HG03432 (cell line): ENCODE measurements at regions not wholly inside any gene's neighbourhood (a gene's known extent, or its start where the extent isn't known, plus 50 kb on each side); places are given as distances from the start of the nearest gene placed in this dataset.
"Not testable (repeated sequence)": the region's sequence is repeated elsewhere in the genome, so short reads cannot be mapped to it uniquely, and the experiment has no call there.

Experiments used
- ATAC-seq: cut with Tn5 transposase; IDR thresholded peaks from one replicate; pipeline ENCODE4 v1.9.1; 2021; ENCODE audit warnings: mild to moderate bottlenecking, moderate library complexity; ENCODE audit not compliant: unreplicated experiment

DNA sequence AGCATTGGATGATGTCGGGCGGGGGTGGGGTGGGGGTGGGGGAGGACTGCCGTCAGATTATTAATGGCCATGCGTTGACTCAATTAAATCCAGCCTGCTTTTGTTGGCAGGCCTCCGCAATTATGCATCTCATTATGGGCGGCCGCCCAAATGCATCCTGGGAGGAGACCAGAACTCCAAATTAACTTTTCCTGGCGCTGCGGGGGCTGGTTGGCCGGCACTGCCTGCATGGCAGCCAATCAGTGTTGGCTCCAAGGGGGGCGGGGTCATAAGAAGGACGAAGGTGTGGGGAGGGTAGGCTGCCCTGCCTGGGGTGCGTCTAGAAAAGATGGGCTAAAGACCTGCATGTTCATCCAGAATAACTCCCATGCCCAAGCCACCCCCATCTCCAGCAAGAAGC lies 83.9 kb upstream of the PAX2 start:
- ATAC-seq: no peak

DNA sequence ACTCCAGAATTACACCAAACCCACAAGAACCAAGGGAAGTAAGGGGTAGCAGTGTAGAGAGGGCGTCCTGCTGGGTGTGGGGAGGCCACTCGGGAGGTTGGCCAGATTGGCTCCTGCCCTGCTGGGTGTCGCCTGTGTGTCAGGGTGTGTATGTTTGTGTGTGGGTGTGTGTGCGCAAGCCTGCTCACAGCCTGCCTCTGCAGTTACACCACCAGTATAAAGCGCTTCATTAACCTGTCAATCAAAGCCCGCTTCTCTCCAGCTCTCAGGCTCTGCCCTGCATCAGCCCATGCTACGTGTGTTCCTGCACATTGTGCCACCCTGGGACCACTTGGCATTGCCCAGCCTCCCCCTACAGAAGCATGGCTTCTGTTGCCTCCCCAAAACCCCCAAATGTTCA lies 83.3 kb upstream of the PAX2 start:
- ATAC-seq: no peak

DNA sequence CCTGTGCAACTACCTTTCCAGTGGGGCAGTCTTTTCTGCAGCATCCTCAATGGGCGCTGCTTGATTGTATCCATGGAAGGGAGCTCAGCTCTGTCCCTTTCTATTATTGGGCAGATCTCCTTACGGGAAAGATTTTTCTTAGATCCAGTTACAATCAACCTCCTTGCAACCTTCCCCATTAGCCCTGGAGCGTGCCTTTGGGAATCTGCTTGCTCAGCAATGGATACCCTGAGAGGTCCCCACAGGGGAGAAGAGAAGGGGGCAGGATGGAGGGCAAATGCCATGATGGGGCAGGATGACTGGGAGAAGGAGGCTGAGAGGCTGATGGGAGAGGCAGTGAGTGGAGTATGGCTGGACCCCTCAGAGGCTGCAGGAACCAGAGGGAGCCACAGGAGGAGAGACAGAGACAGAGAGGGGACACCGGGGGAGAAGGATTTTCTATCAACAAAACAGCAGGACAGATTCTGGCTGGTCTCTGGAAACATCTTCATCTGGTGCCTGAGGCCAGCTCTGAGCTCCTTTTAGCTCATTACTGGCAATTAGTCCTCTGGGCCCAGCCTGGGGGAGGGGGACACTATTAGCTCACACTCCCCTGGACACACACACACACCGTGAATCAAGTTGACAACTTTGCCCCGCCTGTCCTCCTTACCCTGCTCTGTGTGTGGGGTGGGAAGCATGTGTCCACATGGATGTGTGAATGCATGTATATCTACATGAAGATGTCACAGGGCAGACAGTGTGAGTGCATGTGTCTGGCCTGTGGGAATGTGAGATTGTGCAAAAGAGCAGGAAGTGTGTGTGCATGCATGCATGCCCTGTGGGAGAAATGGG lies 80.8 kb upstream of the PAX2 start:
- ATAC-seq: no peak

DNA sequence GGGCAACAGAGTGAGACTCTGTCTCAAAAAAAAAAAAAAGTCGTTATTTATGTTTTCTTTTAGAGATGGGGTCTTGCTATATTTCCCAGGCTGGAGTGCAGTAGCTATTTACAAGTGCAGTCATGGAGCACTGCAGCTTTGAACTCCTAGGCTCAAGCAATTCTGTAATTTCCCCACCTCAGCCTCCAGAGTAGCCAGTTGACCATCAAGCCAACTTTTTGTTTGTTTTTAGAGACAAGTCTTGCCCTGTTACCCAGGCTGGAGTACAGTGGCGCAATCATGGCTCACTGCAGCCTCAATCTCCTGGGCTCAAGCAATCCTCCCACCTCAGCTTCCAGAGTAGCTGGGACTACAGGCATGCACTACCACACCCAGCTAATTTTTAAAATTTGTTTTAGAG lies 78.7 kb upstream of the PAX2 start:
- ATAC-seq: not testable (repeated sequence)

DNA sequence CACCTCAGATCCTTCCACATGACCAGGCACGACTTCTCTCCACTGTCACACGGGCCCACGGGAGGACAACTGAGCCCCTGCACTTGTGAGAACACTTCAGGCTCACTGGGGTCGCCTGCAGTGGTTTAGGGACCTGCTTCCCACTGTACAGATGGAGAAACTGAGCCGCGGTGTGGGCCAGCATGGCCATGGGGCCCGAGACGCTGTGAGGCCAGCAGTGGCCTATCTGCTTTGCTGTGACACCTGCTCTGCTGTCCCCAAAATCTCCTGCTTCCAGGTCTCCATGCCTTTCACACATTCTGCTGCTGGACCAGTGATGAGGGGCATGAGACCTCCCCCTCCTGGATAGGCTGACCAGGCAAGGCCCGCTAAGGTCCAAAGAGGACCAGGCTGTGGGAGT lies 75.8 kb upstream of the PAX2 start:
- no peak for ATAC-seq

DNA sequence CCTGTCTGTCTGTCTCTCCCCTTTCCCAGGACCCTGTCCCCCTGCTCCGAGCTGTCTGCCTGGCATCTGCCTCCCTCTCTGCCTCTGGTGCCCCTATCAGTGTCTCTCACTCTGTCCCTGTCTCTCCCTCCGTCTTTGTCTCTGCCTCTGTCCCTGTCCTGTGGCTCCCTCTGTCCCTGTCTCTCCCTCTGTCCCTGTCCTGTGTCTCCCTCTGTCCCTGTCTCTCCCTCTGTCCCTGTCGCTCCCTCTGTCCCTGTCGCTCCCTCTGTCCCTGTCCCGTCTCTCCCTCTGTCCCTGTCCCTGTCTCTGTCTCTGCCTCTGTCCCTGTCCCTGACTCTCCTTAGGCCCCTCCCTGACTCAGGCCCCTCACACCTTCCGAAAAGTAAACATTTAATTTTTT lies 75.0 kb upstream of the PAX2 start:
- no peak for ATAC-seq

DNA sequence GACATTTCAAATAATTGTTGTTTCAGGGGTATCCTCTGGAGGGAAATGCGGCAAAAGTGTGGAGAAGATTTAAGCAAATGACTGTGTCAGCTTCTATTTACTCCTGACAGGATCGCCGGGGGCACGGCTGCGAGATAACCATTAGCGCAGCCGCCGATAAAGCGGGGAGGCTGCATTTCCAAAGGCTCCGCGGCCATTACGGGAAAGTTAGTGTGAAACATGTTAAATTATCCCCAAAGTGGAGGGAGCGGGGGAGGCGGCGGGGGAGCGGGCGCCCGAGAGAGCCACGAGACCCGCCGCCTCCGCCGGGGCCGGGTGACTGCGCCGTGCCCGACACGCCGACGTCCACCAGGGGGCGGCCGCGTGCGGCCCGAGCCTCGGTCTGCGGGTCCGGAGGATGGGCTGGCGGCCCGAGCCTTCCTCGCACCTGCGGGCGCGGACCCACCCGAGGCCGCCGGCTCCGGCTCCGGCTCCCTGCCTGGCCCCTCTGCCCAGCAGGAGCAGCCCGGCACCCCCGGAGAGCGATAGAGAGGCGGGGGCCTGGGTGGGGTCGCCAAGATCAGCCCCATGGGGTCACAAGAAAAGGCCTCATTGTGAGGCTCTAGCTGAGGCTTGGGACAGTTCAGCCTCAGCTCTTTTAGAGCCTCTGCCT lies 74.4 kb upstream of the PAX2 start:
- ATAC-seq: peak; percentile 52

DNA sequence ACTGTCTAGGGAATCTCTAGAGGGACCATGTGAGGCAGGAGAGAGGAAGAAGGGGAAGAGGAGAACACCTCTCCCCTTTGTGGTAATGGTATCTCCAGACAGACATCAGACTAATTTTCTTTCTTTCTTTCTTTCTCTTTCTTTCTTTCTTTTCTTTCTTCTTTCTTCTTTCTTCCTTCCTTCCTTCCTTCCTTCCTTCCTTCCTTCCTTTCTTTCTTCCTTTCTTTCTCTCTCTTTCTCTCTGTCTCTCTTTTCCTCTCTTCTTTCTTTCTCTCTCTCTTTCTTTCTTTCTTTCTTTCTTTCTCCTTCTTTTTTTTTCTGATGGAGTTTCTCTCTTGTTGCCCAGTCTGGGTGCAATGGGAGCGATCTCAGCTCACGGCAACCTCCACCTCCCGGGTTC lies 73.2 kb upstream of the PAX2 start:
- no peak for ATAC-seq

DNA sequence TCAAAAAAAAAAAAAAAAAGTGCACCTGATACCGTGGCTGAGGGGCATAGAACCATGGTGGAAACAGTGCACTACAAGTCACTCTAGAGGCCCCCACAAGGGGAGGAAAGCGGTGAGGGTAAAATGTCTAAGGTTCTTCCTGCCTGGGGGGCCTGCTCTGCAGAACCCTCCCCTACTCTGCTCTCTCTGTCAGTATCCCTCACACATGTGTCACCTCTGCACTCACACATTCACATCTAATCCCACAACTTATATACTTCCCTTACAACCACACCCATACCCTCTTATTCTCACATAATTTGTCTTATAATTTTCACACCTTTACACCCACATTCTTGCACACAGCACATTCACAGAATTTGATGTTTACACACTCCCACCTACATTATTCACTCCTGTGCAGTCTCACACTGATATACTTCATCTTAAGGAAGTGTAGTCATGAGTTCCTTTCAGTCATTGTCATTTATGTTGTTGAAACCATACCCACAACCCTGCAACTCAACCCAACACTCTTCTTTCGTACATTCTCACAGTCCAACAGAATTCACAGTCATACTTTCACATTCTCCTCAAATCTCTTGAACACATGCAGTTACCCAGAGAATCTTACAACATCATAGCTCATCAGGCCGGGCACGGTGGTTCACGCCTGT lies 68.0 kb upstream of the PAX2 start:
- no peak for ATAC-seq

DNA sequence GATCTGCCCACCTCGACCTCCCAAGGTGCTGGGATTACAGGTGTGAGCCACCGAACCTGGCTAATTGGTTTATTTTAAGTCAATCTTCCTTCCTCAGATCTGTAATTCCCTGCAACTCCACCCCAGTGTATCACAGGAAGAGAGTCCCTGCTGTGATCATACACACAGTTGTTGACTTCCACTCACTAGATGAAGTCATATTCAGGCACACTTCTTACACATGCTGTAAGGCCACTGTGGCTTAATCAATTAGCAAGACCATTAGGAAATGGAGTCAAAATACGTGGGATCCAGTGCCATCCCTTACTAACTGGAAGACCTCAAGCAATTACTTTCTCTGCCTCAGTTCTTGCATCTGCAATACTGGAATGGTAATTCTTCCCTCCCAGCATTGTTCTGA lies 66.1 kb upstream of the PAX2 start:
- no peak for ATAC-seq

DNA sequence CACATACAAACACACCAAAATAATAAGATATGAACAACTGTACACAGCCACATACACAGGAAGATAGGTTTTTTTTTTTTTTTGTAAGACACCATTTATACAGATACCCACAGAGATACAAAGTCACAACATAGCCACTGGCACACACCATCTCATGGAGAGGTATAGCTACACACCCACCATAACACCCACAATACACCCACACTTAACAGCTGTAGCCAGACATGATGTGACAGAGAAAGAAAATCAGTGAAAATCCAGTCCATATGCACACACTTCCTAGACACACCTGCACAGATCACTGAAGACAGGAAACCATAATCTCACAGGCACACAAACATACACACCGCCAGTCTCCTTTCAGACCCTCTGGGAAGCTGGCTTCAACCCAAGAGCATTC lies 62.4 kb upstream of the PAX2 start:
- ATAC-seq: no peak

DNA sequence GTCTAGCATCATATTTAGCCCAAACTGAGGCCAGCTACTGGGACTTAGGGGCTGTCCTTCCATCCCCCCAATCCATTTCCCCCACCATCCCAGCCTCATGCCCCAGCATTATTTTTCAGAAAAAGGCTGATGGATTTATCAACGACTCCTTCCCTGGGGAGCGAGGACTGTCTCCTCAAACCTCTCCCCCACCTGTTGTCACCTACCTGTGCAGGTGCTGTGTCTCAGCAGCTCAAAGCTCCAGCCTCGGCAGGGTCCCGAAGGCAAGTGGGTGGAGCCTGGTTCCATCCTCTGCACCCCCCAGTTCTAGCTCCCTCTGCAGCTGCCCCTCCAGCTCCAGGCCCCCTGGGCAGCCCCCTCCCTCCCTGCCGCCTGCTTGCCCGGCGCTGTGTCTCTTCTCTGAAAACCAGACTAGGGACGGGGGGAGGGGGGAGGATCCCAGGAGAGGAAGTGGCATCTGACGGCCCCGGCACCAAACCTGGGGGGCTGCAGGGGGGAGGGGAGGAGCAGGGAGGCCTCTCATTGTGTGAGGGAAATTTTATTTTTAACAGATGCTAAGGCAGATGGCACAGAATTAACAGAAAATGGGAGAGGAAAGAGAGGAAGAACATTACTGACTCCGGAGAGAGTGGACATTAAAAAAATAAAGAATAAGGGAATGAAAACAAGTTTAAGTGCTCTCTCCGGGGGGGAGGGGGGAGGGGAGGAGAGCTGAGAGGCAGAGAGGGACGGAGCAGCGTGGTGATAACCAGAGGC lies 61.7 kb upstream of the PAX2 start:
- no peak for ATAC-seq

DNA sequence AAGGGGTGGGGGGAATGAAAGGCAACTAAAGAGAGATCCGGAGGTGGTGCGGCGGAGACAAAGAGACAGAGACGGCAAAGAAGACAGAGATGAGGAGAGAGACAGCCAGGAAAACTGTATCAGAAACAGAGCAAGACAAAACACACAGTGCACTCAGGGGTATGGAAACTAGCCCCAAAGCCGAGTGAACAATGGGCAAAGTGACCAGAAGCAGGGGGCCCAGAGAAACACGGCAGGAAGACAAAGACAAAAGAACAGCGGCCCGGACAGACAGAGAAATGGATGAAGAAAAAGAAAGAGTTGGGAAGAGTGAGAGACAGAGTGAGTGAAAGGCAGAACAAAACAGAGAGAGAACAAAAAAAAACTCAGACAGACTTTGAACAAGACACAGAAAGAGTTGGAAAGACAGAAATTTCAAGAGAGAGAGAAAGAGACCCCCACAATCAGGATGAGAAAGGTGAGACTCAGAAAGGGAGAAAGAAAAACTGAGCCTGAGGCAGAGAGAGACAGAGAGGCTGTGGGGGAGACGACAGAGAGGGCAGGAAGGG lies 60.6 kb upstream of the PAX2 start:
- ATAC-seq: no peak

DNA sequence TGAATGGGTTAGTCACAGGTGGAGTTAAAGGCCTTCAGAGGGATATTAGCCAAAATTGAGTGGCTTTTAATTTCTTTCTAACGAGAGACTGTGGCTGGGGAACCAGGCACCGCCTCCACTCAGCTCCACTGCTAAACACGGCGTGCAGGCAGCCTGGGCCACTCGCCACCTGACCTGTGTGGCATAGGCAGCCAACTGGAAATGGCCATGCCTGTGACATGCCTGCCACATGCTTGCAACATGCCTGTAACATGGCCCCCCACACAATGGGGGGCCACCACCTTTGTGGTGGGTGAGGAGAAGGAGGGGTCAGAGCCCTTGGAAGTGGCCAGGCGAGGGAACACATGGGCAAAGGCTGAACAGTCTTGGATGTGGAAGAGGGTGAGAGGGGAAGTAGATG lies 60.1 kb upstream of the PAX2 start:
- no peak for ATAC-seq

DNA sequence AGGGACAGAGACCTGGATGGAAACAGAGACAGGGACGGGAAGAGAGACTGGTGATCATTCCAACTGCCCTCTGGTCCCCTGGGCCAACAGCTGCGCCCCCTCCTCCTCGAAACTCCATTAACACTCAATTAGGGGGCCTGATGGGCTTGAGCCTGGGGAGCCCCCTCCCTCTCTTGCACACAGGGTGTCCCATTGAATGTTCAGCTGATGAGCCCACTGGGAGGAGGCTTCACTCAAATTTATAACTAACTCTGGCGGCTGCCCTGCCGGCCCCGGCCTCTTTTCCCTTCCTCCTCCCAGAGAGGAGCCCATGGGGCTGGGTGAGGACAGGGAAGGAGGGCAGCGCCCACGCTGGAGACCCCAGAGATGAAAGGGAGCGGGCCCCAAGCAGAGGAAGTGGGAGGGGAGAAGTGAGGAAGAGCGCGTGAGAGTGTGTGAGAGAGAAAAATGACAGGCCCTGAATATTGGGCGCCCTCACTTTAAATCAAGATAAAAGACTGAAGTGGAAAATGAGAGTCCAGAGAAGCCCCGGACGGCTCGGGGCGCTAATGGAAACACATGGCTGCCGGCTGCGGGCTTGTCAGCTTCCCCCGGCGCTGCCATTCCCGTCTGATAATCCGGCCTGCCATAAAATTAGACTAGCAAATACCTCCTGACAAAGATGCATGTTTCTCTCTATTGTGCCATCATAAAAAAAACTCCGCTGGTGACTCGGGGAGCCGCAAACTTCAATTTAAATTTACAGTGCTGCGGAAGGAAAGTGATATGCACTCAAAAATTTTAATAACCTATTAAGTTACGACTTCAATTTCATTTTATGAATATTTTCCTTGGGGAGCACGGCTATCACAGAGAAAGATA lies 58.0 kb upstream of the PAX2 start:
- no peak for ATAC-seq

DNA sequence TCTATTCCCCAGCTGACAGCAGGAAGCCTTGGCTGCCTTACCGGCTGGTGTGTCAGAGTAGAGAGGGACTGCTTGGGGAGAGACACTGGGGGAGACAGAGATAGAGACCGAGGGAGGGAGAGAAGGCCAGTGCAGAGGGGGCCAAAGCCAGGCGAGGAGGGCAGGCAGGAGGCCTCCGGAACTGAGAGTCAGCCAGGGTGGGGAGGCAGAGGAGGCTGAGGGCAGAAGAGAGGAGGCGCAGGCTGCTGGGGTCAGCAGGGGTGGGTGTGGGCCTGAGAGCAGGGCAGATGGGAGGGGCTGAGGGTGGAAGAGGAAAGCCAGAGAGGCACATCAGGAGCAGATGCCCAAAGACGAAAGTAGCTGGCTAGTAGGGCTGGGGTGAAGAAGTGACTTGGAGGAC lies 57.2 kb upstream of the PAX2 start:
- no peak for ATAC-seq

DNA sequence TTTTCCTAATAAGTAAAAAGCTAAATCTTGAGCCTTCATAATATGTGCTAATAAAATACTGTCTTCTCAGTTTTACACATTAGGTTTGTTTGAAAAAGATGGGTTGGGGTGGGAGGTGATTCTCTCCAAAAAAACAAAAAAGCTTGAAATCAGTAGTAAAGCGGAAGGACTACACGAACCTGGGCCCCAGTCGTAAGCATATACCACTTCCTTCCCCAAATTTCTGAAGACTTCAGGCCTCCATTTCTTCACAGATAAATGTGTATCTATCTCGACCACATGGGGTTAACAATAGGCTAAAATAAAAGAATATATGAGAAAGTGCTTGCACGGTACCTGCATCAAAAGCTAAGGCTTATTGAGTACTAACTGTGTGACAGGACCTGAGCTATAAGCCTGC lies 51.6 kb upstream of the PAX2 start:
- ATAC-seq: no peak
